Endothelial cell of umbilical vein (primary cell): ENCODE measurements at regions not wholly inside any gene's neighbourhood (a gene's known extent, or its start where the extent isn't known, plus 50 kb on each side); places are given as distances from the start of the nearest gene placed in this dataset.

Source experiments
- BruUV-seq: library from RNA; stranded (reverse); fragments of 400-500 nt; replicated peaks from 2 replicates; lab custom pipeline; 2021; lab: Mats Ljungman, UMichigan
- CTCF ChIA-PET: fragments of 300-600, 350-600 bp; sonication (Branson Sonifier 250); formaldehyde crosslinking; loops from one replicate; lab custom pipeline; 2021; ENCODE audit warnings: antibody characterized with exemption, inconsistent platforms; lab: Charles Lee
- POLR2A ChIA-PET: fragments of 300-600, 350-600 bp; sonication (Branson Sonifier 250); formaldehyde crosslinking; loops from one replicate; lab custom pipeline; 2021; ENCODE audit warnings: antibody characterized with exemption, inconsistent platforms; lab: Charles Lee
- DNase-seq: peaks from one replicate; pipeline ENCODE4 v3.0.0-alpha.2; 2011; ENCODE audit warnings: low read depth, low spot score
- FAIRE-seq: peaks from 2 replicates; lab custom pipeline; 2011; peaks lifted over from hg19 to GRCh38; lab: Jason Lieb, UNC
- H2AFZ ChIP-seq: 2 replicates; pipeline ENCODE4 v1.6.0; 2012; ENCODE audit warnings: low read depth, low read length, control low read depth, inconsistent platforms
- H3K27ac ChIP-seq: 2 replicates; pipeline ENCODE4 v1.5.1; 2011; ENCODE audit warnings: low read depth, mild to moderate bottlenecking, control low read depth, low read length, moderate library complexity; ENCODE audit not compliant: insufficient read depth
- H3K27me3 ChIP-seq, 2 experiments: 2 replicates each; pipeline versions ENCODE4 v1.6.0 to v1.6.1; 2011; ENCODE audit warnings: low read length in 2 of 2, mixed read lengths in 1 of 2; ENCODE audit not compliant: control insufficient read depth in 2 of 2, insufficient read depth in 2 of 2
- H3K36me3 ChIP-seq, 2 experiments: 2 replicates in 1 of 2; 3 replicates in 1 of 2; pipeline ENCODE4 v1.5.1; 2011; ENCODE audit warnings: low read length in 2 of 2, mild to moderate bottlenecking in 1 of 2, moderate library complexity in 1 of 2; ENCODE audit not compliant: control insufficient read depth in 2 of 2, insufficient read depth in 2 of 2; ENCODE audit errors: extremely low read depth in 1 of 2
- H3K4me1 ChIP-seq: 3 replicates; pipeline ENCODE4 v1.5.1; 2011; ENCODE audit warnings: mild to moderate bottlenecking, low read length; ENCODE audit not compliant: control insufficient read depth, insufficient read depth; ENCODE audit errors: extremely low read depth
- H3K4me2 ChIP-seq: 2 replicates; pipeline ENCODE4 v1.6.1; 2011; ENCODE audit warnings: low read length, control low read depth, mixed read lengths; ENCODE audit not compliant: insufficient read depth
- H3K4me3 ChIP-seq, 3 experiments: fragments of 200-600 bp in 1 of 3; sonication (generic), shearing (Covaris generic) in 1 of 3; replicated peaks in 1 of 3; 2 replicates each; pipeline ENCODE4 v1.5.1; 2011 to 2016; ENCODE audit warnings: control low read depth in 3 of 3, low read length in 3 of 3, mild to moderate bottlenecking in 2 of 3, inconsistent platforms in 1 of 3, low read depth in 1 of 3, moderate library complexity in 1 of 3; ENCODE audit not compliant: insufficient read depth in 1 of 3
- H3K79me2 ChIP-seq: 2 replicates; pipeline ENCODE4 v1.6.0; 2012; ENCODE audit warnings: low read length, inconsistent platforms; ENCODE audit not compliant: control insufficient read depth, insufficient read depth
- H3K9ac ChIP-seq: replicated peaks from 2 replicates; pipeline ENCODE3; 2011; ENCODE audit warnings: low read length, control low read depth; ENCODE audit not compliant: insufficient read depth; ENCODE audit errors: extremely low read depth
- H3K9me1 ChIP-seq: replicated peaks from 3 replicates; pipeline ENCODE4 v1.6.0; 2011; ENCODE audit warnings: mild to moderate bottlenecking, low read length; ENCODE audit not compliant: control insufficient read depth, insufficient read depth; ENCODE audit errors: extremely low read depth
- H3K9me3 ChIP-seq: replicated peaks from 2 replicates; pipeline ENCODE4 v1.5.1; 2012; ENCODE audit warnings: low read length, inconsistent platforms; ENCODE audit not compliant: control insufficient read depth, insufficient read depth
- H4K20me1 ChIP-seq: replicated peaks from 2 replicates; pipeline ENCODE3; 2011; ENCODE audit warnings: mild to moderate bottlenecking, low read length; ENCODE audit not compliant: control insufficient read depth, insufficient read depth; ENCODE audit errors: extremely low read depth
- EZH2 ChIP-seq: IDR thresholded peaks from 2 replicates; pipeline ENCODE4 v1.6.1; 2012; ENCODE audit warnings: borderline replicate concordance, low read depth, mild to moderate bottlenecking, moderate library complexity, low read length, inconsistent platforms; ENCODE audit not compliant: severe bottlenecking
- FOS ChIP-seq: IDR thresholded peaks from 2 replicates; pipeline ENCODE4 v1.6.1; 2011; ENCODE audit warnings: mild to moderate bottlenecking, low read length, moderate library complexity, borderline replicate concordance; ENCODE audit not compliant: insufficient read depth
- GATA2 ChIP-seq: IDR thresholded peaks from 2 replicates; pipeline ENCODE4 v1.7.0; 2011; ENCODE audit warnings: low read depth, mild to moderate bottlenecking, moderate library complexity, mixed read lengths, low read length; ENCODE audit not compliant: insufficient read length, insufficient read depth
- JUN ChIP-seq: IDR thresholded peaks from 2 replicates; pipeline ENCODE4 v1.6.1; 2011; ENCODE audit warnings: borderline replicate concordance, low read depth; ENCODE audit not compliant: insufficient read length, insufficient read depth
- MYC ChIP-seq: IDR thresholded peaks from one replicate; pipeline ENCODE4 v1.6.1; 2011; ENCODE audit warnings: mild to moderate bottlenecking, low read depth, low read length
- POLR2A ChIP-seq: IDR thresholded peaks from 2 replicates; pipeline ENCODE4 v1.6.1; 2012; ENCODE audit warnings: low read depth, mild to moderate bottlenecking, control low read depth, low read length
- POLR2AphosphoS5 ChIP-seq: IDR thresholded peaks from 2 replicates; pipeline ENCODE4 v1.6.1; 2012; ENCODE audit warnings: low read depth, mild to moderate bottlenecking, control low read depth, low read length, moderate library complexity; ENCODE audit not compliant: insufficient read depth
- dilution Hi-C: fragments of 300-500 bp; cut with MboI; formaldehyde crosslinking; loops from one replicate; pipeline ENCODE4 v1.15.0; 2019; ENCODE audit warnings: low sequenced_read_pairs; ENCODE audit not compliant: extremely low pct_ligation_motif_present
- intact Hi-C: fragments of 100-400 bp; cut with micrococcal nuclease; formaldehyde crosslinking; loops from one replicate; pipeline ENCODE4 v1.10.0; 2022
- TF ChIP-seq, protein P1 (sequence below), 2 donors: IDR thresholded peaks; 1 replicate in 1 of 2; 2 replicates in 1 of 2; pipeline ENCODE4 v1.5.1; 2011; ENCODE audit warnings: low read length in 2 of 2, mild to moderate bottlenecking in 2 of 2, moderate library complexity in 2 of 2, control low read depth in 1 of 2, inconsistent platforms in 1 of 2, low read depth in 1 of 2; ENCODE audit not compliant: insufficient read depth in 1 of 2; ENCODE audit errors: extremely low read depth in 1 of 2
- TF ChIP-seq, protein P2 (sequence below): IDR thresholded peaks from 2 replicates; pipeline ENCODE4 v1.6.1; 2011; ENCODE audit not compliant: insufficient read depth, insufficient read length

DNA sequence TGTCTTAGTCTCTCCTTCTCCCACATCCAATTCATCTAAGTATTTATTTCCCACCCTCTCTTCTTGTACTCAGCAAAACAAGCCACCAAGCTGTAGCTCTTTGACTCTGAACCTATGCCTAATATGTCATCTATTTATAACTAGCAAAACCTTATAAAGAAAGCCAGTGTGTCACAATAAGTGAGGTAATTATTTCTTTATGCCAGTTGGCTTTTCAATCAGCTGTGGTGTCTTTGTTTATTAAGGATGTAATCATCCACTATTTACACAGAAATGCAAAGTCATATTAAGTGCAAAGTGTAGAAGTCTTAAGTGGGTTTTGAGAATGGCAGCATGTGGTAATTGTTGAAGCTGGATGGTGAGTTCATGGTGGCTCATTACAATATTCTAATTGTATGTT, 215.2 kb upstream of the HTR1E start:
- H3K79me2 ChIP-seq = no peaks in the 10 kb centered on the region
- BruUV-seq = no TSS peak
- H3K9me1 ChIP-seq = no peaks in the 10 kb centered on the region
- H4K20me1 ChIP-seq = no peaks in the 10 kb centered on the region
- H3K4me1 ChIP-seq = no peaks in the 10 kb centered on the region
- peaks cover 2% of the 10 kb centered on the region for H3K9me3 ChIP-seq
- ChIA-PET POLR2A (no interaction called here), CTCF (no interaction called here)
- DNase-seq = no peak
- intact Hi-C loops = no loop called here
- no peak overlapping the region for H3K4me2 ChIP-seq
- no peak for FAIRE-seq
- no peak for TF ChIP-seq GATA2
- TF ChIP-seq POLR2AphosphoS5 = no peak
- TF ChIP-seq, protein P1, sequence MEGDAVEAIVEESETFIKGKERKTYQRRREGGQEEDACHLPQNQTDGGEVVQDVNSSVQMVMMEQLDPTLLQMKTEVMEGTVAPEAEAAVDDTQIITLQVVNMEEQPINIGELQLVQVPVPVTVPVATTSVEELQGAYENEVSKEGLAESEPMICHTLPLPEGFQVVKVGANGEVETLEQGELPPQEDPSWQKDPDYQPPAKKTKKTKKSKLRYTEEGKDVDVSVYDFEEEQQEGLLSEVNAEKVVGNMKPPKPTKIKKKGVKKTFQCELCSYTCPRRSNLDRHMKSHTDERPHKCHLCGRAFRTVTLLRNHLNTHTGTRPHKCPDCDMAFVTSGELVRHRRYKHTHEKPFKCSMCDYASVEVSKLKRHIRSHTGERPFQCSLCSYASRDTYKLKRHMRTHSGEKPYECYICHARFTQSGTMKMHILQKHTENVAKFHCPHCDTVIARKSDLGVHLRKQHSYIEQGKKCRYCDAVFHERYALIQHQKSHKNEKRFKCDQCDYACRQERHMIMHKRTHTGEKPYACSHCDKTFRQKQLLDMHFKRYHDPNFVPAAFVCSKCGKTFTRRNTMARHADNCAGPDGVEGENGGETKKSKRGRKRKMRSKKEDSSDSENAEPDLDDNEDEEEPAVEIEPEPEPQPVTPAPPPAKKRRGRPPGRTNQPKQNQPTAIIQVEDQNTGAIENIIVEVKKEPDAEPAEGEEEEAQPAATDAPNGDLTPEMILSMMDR (IDR thresholded peaks at IDR 0.05; ENCODE audit: extremely low read depth in 1 of 2, insufficient read depth in 1 of 2, low read depth in 1 of 2, low read length in 2 of 2) = no peak
- no peak for TF ChIP-seq FOS
- TF ChIP-seq, protein P2, sequence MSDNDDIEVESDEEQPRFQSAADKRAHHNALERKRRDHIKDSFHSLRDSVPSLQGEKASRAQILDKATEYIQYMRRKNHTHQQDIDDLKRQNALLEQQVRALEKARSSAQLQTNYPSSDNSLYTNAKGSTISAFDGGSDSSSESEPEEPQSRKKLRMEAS = no peak
- TF ChIP-seq MYC = no peak
- TF ChIP-seq JUN = no peak
- TF ChIP-seq EZH2 = no peak
- no peak for TF ChIP-seq POLR2A
- no peak overlapping the region for H3K9ac ChIP-seq
- no peak overlapping the region for H2AFZ ChIP-seq
- H3K4me3 ChIP-seq = no peak overlapping the region
- H3K36me3 ChIP-seq = no peaks in the 10 kb centered on the region
- dilution Hi-C loops = no loop called here
- H3K27ac ChIP-seq = no peak overlapping the region
- no peaks in the 10 kb centered on the region for H3K27me3 ChIP-seq
